Activated naive CD8-positive, alpha-beta T cell treated with anti-CD3 and anti-CD28 coated beads, Interleukin-2, amount 50 U/mL, for 24 hours (primary cell): ENCODE measurements at regions not wholly inside any gene's neighbourhood (a gene's known extent, or its start where the extent isn't known, plus 50 kb on each side); places are given as distances from the start of the nearest gene placed in this dataset.

Experiments
- ATAC-seq: fragments of 150-1000 bp; cut with Tn5 transposase; one replicate; pipeline ENCODE4 v1.10.0; 2021
- DNase-seq: peaks from one replicate; pipeline ENCODE4 v3.0.0; 2021
- H3K27ac Mint-ChIP-seq: one replicate; pipeline ENCODE4 v1.8.0; 2021; ENCODE audit warnings: mild to moderate bottlenecking, mixed read lengths
- H3K27me3 Mint-ChIP-seq: one replicate; pipeline ENCODE4 v1.8.0; 2021; ENCODE audit warnings: mixed read lengths
- H3K36me3 Mint-ChIP-seq: one replicate; pipeline ENCODE4 v1.8.0; 2021; ENCODE audit warnings: low read depth, mixed read lengths
- H3K4me1 Mint-ChIP-seq: one replicate; pipeline ENCODE4 v1.8.0; 2021; ENCODE audit warnings: mixed read lengths
- H3K4me3 Mint-ChIP-seq: one replicate; pipeline ENCODE4 v1.8.0; 2021; ENCODE audit warnings: mild to moderate bottlenecking, moderate library complexity, mixed read lengths
- H3K9me3 Mint-ChIP-seq: one replicate; pipeline ENCODE4 v1.8.0; 2021; ENCODE audit warnings: mixed read lengths

GRCh38 chr1:209416716-209417115 is 166.8 kb upstream of the CAMK1G start:
- Mint-ChIP-seq H3K4me3 (no peak overlapping the region), H3K27me3 (peaks cover 8% of the 10 kb centered on the region), H3K9me3 (no peaks in the 10 kb centered on the region), H3K27ac (no peak overlapping the region), H3K4me1 (no peaks in the 10 kb centered on the region), H3K36me3 (no peaks in the 10 kb centered on the region)
- no peak for ATAC-seq
- DNase-seq = no peak

GRCh38 chr1:209417761-209418160 is 165.8 kb upstream of the CAMK1G start:
- no peak overlapping the region for H3K27ac Mint-ChIP-seq
- H3K27me3 Mint-ChIP-seq = peaks cover 6% of the 10 kb centered on the region
- no peaks in the 10 kb centered on the region for H3K4me1 Mint-ChIP-seq
- H3K9me3 Mint-ChIP-seq = no peaks in the 10 kb centered on the region
- no peak for ATAC-seq
- no peaks in the 10 kb centered on the region for H3K36me3 Mint-ChIP-seq
- no peak overlapping the region for H3K4me3 Mint-ChIP-seq
- no peak for DNase-seq

GRCh38 chr1:209420276-209420675 is 163.2 kb upstream of the CAMK1G start:
- no peaks in the 10 kb centered on the region for H3K27me3 Mint-ChIP-seq
- H3K4me3 Mint-ChIP-seq = no peak overlapping the region
- no peaks in the 10 kb centered on the region for H3K4me1 Mint-ChIP-seq
- H3K36me3 Mint-ChIP-seq = no peaks in the 10 kb centered on the region
- no peak for ATAC-seq
- no peaks in the 10 kb centered on the region for H3K9me3 Mint-ChIP-seq
- DNase-seq = no peak
- H3K27ac Mint-ChIP-seq = no peak overlapping the region

DNA sequence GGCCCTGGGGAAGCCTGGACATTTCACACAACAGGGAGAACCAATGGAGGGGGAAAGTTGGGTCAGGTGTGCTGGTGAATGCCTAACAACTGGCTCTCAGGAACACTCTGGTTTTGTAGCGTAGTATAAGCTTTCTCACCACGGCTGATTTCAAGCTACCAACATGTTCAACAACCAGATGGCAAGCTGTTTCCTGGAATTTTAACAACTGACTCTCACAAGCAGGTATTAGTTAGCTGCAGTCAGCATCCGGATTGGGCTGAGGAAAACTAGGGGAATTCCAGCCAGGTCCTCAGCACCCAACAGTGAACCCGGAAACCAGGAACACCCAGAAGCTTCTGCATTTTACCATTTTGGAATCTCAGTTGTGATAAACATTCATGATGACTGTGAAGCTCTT is 162.3 kb upstream of the CAMK1G start:
- ATAC-seq = no peak
- Mint-ChIP-seq H3K27me3 (peaks cover 3% of the 10 kb centered on the region), H3K36me3 (no peaks in the 10 kb centered on the region)

DNA sequence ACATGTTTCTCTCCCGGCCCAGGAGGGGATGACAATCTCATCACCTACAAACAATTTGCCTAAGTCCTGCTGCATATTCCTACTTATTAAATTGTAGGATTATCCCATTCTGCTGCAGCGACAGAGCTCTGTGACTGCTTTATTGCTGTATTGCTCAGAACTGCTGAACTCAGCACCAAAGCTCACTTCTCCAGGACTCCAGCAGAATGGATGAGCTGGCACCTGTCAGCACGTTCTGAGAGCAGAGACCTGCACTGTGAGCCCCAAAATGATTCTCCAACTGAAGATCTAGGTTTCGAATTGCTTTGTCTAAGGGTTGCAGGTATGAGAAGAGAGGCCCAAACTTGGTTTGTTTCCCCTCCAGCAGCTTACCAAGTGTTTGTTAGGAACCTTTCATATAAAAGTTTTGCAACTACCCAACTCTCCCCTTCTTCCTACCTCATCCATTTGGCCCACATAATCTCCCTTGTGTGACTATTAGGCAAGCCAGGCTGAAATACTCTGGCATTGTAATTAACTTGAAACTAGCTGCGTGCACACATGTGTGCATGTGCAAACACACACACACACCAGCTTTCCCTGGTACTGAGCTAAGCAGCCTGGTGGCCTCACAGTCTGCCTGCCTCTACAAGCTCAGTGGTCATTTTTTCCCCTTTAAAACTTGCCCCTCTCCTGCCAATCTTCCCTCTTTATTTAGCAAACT is 161.4 kb upstream of the CAMK1G start:
- no peak for DNase-seq
- no peak for ATAC-seq
- H3K36me3 Mint-ChIP-seq = no peaks in the 10 kb centered on the region
- no peak overlapping the region for H3K4me3 Mint-ChIP-seq
- H3K9me3 Mint-ChIP-seq = no peaks in the 10 kb centered on the region
- H3K27ac Mint-ChIP-seq = no peak overlapping the region
- H3K27me3 Mint-ChIP-seq = peaks cover 10% of the 10 kb centered on the region
- H3K4me1 Mint-ChIP-seq = no peaks in the 10 kb centered on the region

More for the DNA sequence above, 162.3 kb upstream of the CAMK1G start:
- Mint-ChIP-seq H3K27ac (no peak overlapping the region), H3K9me3 (no peaks in the 10 kb centered on the region), H3K4me3 (no peak overlapping the region), H3K4me1 (no peaks in the 10 kb centered on the region)
- no peak for DNase-seq

- ATAC-seq = no peak
- H3K36me3 Mint-ChIP-seq = no peaks in the 10 kb centered on the region
- H3K27ac Mint-ChIP-seq = no peak overlapping the region
Observed at GRCh38 chr1:209425959-209426358, 157.6 kb upstream of the CAMK1G start.

GRCh38 chr1:209427277-209427676 is 156.2 kb upstream of the CAMK1G start:
- Mint-ChIP-seq H3K36me3 (no peaks in the 10 kb centered on the region), H3K27me3 (peaks cover 14% of the 10 kb centered on the region), H3K4me3 (no peak overlapping the region), H3K27ac (no peak overlapping the region), H3K4me1 (no peaks in the 10 kb centered on the region), H3K9me3 (no peaks in the 10 kb centered on the region)
- DNase-seq (no peak), ATAC-seq (no peak)

More at GRCh38 chr1:209425959-209426358, 157.6 kb upstream of the CAMK1G start:
- DNase-seq = no peak
- no peaks in the 10 kb centered on the region for H3K9me3 Mint-ChIP-seq
- no peaks in the 10 kb centered on the region for H3K4me1 Mint-ChIP-seq
- peaks cover 14% of the 10 kb centered on the region for H3K27me3 Mint-ChIP-seq
- no peak overlapping the region for H3K4me3 Mint-ChIP-seq

- Mint-ChIP-seq H3K27ac (no peak overlapping the region), H3K4me1 (no peaks in the 10 kb centered on the region), H3K4me3 (no peak overlapping the region), H3K27me3 (peaks cover 16% of the 10 kb centered on the region), H3K36me3 (no peaks in the 10 kb centered on the region), H3K9me3 (no peaks in the 10 kb centered on the region)
- ATAC-seq (no peak), DNase-seq (no peak)
Observed at GRCh38 chr1:209427811-209428210, 155.7 kb upstream of the CAMK1G start.

GRCh38 chr1:209428241-209428921 is 155.1 kb upstream of the CAMK1G start:
- Mint-ChIP-seq H3K4me3 (no peak overlapping the region), H3K27ac (no peak overlapping the region), H3K9me3 (no peaks in the 10 kb centered on the region), H3K36me3 (no peaks in the 10 kb centered on the region), H3K4me1 (no peaks in the 10 kb centered on the region), H3K27me3 (peaks cover 16% of the 10 kb centered on the region)
- ATAC-seq = no peak
- DNase-seq = no peak

DNA sequence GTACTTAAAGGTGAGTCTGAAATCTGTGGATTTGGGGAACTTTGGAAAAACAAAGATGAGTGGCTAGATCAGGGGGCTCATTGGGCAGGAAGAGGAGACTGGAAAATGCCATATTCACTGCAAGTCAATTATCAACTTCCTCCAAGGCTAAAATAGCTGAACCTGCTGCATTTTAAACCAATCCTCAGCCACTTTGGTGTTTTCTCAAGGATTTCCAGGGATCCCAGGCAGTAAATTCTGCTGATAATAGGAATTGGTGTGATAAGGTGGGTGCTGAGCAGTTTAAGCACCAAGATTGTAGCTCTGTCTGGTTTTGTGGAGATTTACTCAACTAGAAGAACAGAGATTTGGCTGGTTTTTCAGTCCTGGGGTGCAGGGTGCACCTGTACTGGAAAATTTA is 153.9 kb upstream of the CAMK1G start:
- Mint-ChIP-seq H3K9me3 (no peaks in the 10 kb centered on the region), H3K36me3 (no peaks in the 10 kb centered on the region), H3K4me1 (no peaks in the 10 kb centered on the region), H3K4me3 (no peak overlapping the region), H3K27me3 (peaks cover 17% of the 10 kb centered on the region), H3K27ac (no peak overlapping the region)
- no peak for DNase-seq
- ATAC-seq = no peak

DNA sequence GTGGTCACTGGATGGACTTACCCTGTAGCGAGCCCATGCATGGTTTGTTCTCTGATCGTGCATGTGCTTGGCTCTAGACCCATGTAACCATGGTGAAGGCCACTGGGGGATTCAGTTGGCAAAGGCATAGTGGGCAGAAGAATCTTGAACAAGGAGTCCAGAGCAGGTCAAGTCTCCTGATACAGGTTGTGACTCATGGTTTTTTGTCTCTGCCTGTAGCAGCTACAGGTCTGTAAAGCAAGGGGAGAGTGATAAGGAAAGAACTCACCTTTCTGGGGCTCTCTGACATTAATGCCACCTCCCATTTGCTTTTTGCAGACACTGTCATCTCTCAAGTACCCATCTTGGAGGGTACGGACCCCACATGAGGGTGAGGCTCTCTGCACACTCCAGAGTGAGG is 153.4 kb upstream of the CAMK1G start:
- H3K36me3 Mint-ChIP-seq = no peaks in the 10 kb centered on the region
- H3K4me3 Mint-ChIP-seq = no peak overlapping the region
- ATAC-seq (no peak), DNase-seq (no peak)
- H3K9me3 Mint-ChIP-seq = no peaks in the 10 kb centered on the region
- H3K27ac Mint-ChIP-seq = no peak overlapping the region
- H3K4me1 Mint-ChIP-seq = no peaks in the 10 kb centered on the region
- peaks cover 22% of the 10 kb centered on the region for H3K27me3 Mint-ChIP-seq

GRCh38 chr1:209430821-209431259 is 152.7 kb upstream of the CAMK1G start:
- H3K27me3 Mint-ChIP-seq = peaks cover 20% of the 10 kb centered on the region
- H3K9me3 Mint-ChIP-seq = no peaks in the 10 kb centered on the region
- no peaks in the 10 kb centered on the region for H3K4me1 Mint-ChIP-seq
- DNase-seq (no peak), ATAC-seq (no peak)
- no peak overlapping the region for H3K4me3 Mint-ChIP-seq
- H3K36me3 Mint-ChIP-seq = no peaks in the 10 kb centered on the region
- H3K27ac Mint-ChIP-seq = no peak overlapping the region

GRCh38 chr1:209431402-209431801 is 152.1 kb upstream of the CAMK1G start:
- peaks cover 19% of the 10 kb centered on the region for H3K27me3 Mint-ChIP-seq
- no peaks in the 10 kb centered on the region for H3K9me3 Mint-ChIP-seq
- ATAC-seq (no peak), DNase-seq (no peak)
- no peaks in the 10 kb centered on the region for H3K4me1 Mint-ChIP-seq
- H3K36me3 Mint-ChIP-seq = no peaks in the 10 kb centered on the region
- no peak overlapping the region for H3K27ac Mint-ChIP-seq
- no peak overlapping the region for H3K4me3 Mint-ChIP-seq

GRCh38 chr1:209431813-209432442 is 151.6 kb upstream of the CAMK1G start:
- DNase-seq (no peak), ATAC-seq (no peak)
- Mint-ChIP-seq H3K27ac (no peak overlapping the region), H3K4me1 (no peaks in the 10 kb centered on the region), H3K4me3 (no peak overlapping the region), H3K27me3 (peaks cover 14% of the 10 kb centered on the region), H3K9me3 (no peaks in the 10 kb centered on the region), H3K36me3 (no peaks in the 10 kb centered on the region)

GRCh38 chr1:209432443-209432825 is 151.1 kb upstream of the CAMK1G start:
- Mint-ChIP-seq H3K36me3 (no peaks in the 10 kb centered on the region), H3K4me3 (no peak overlapping the region), H3K4me1 (no peaks in the 10 kb centered on the region), H3K27ac (no peak overlapping the region), H3K9me3 (no peaks in the 10 kb centered on the region), H3K27me3 (peaks cover 10% of the 10 kb centered on the region)
- ATAC-seq = no peak
- no peak for DNase-seq
